ENCODE measurements at regions not wholly inside any gene's neighbourhood (a gene's known extent, or its start where the extent isn't known, plus 50 kb on each side); places are given as distances from the start of the nearest gene placed in this dataset.
A peak's percentile ranks its signal among the peaks of the same experiment; 100 is the strongest.

DNA sequence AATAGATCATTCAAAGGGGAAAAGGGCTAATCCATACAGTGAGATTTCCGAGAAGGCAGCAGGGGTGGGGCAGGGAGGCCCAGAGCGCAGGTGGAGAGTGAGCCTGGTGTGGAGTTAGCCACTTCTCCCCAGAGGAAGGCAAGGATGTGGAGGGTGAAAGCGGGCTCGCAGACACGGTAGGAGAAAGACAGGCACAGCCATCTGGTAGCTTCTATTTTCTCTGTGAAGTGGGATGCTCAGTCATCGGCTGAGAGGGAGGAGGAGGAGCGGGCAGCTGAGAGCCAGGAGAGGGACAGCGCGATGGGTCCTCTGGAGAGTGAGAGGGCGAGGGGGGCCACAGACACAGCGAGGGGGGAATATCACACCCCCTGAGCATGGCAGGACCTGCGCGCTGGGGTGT is 153.3 kb upstream of the NDUFV2 start:
- in situ Hi-C loops (cut with HindIII; ENCODE audit: low sequenced_read_pairs): no loop called here
- no peak overlapping the region for H3K4me3 ChIP-seq (ENCODE audit: low read depth, low read length)
- DNase-seq (ENCODE audit: low read depth, low spot score): no peak
- TF ChIP-seq, protein P1, sequence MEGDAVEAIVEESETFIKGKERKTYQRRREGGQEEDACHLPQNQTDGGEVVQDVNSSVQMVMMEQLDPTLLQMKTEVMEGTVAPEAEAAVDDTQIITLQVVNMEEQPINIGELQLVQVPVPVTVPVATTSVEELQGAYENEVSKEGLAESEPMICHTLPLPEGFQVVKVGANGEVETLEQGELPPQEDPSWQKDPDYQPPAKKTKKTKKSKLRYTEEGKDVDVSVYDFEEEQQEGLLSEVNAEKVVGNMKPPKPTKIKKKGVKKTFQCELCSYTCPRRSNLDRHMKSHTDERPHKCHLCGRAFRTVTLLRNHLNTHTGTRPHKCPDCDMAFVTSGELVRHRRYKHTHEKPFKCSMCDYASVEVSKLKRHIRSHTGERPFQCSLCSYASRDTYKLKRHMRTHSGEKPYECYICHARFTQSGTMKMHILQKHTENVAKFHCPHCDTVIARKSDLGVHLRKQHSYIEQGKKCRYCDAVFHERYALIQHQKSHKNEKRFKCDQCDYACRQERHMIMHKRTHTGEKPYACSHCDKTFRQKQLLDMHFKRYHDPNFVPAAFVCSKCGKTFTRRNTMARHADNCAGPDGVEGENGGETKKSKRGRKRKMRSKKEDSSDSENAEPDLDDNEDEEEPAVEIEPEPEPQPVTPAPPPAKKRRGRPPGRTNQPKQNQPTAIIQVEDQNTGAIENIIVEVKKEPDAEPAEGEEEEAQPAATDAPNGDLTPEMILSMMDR (IDR thresholded peaks at IDR 0.05; ENCODE audit: low read depth, low read length): no peak

DNA sequence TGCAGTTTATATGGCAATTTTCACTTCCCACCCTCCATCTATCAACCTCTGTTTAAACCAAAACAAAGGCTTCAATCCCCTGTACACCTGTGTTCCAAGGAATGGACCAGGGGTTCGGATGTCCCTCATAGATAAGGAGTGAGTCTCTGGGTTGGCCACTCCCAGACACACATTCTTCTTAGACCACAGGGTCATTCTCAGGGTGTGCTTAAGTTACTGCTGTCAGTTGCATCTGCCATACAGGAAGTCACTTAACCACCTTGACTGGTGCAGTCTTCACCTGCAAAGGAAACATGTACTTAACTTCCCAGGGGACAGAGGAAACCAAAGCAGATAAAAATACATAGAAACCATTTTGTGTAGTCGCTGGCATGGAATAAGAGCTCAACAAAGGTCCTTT is 151.0 kb upstream of the NDUFV2 start:
- DNase-seq (ENCODE audit: low read depth, low spot score): no peak
- TF ChIP-seq, protein P1 (IDR thresholded peaks at IDR 0.05; ENCODE audit: low read depth, low read length): no peak
- no peak overlapping the region for H3K4me3 ChIP-seq (ENCODE audit: low read depth, low read length)
- in situ Hi-C loops (cut with HindIII; ENCODE audit: low sequenced_read_pairs): no loop called here

DNA sequence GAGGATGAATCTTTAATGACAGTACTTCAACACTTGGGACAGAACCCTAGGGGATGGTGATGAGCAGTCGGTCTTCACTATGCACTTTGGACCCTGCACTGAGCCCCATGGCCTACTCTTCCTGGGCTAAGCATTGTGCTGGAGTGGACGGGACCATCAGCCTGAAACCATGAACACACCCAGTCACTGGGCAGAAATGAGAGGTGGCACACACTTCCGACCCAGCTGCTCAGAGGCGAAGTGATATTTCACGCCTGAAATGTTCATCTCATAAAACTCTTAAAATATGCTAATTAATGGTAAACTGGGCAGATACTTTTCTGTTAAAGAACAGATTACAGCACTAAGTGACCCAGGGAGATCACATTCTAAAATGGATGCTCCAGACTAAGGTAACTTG is 150.3 kb upstream of the NDUFV2 start:
- no peak overlapping the region for H3K4me3 ChIP-seq (ENCODE audit: low read depth, low read length)
- in situ Hi-C loops (cut with HindIII; ENCODE audit: low sequenced_read_pairs): no loop called here
- TF ChIP-seq, protein P1 (IDR thresholded peaks at IDR 0.05; ENCODE audit: low read depth, low read length): no peak
- DNase-seq (ENCODE audit: low read depth, low spot score): no peak

DNA sequence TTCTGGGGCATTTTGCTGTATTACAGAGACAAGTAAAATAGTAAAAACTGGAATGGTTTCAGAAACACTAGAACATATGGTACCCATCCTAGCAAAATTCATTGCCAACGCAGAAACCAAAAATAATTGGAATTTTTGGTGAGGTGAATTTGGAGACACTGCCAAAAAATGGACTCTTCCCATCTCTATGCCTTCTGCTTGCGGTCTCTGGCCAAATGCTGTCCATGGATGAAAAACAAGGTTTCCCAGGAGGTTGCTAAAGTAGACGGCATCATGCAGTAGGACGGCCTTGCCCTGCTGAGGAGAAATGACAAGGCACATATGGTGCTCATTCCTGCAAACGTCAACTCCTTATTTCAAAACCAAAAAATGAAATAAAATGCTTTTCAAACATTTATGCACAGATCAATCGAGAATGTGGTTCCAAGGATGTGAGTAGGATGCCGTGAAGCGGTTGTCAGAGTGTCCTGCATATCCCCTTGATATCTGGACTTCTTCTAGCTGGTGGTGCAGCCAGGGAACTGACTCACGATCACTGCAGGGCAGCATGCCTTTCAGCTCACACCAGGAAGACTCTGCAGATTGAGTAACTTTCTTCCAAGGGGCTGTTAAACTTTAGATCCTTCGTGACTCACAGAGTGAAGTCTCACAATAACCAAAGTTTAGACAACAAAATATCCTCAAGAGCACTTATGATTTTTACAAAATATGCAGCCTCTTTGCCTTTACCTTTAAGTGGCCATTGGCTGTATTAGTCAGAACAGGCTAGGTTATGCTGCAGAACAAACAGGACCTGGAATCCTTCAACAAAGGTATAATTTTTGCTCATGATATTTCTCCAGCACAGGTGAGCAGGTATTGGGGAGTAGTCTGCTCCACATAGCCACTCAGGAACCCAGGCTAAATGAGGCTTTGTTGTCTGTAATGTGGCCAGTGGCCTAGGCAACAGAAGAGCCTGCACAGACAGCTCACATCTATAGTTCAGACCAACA is 149.4 kb upstream of the NDUFV2 start:
- TF ChIP-seq, protein P1 (IDR thresholded peaks at IDR 0.05; ENCODE audit: low read depth, low read length): no peak
- H3K4me3 ChIP-seq (ENCODE audit: low read depth, low read length): no peak overlapping the region
- in situ Hi-C loops (cut with HindIII; ENCODE audit: low sequenced_read_pairs): no loop called here
- peak; percentile 65 for DNase-seq (ENCODE audit: low read depth, low spot score)

DNA sequence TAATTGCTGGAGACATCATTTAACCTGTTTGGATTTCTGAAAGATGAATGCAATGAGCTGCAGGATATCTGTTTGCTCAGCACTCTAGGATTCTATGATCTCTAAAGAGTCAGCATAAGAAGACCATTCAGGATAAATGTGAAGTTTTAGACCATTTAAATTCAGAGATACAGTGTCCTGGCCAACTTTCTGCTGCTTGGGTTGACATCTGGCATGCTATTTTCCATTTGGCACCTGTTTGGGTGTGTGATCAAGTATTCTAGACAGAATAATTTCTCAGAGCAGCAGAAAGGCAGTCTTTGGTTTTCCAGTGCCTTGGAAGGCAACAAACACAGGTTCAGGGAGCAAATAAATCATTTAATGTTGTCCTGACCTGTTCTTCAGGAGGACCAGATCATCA is 144.8 kb upstream of the NDUFV2 start:
- TF ChIP-seq, protein P1 (IDR thresholded peaks at IDR 0.05; ENCODE audit: low read depth, low read length): no peak
- DNase-seq (ENCODE audit: low read depth, low spot score): no peak
- no peak overlapping the region for H3K4me3 ChIP-seq (ENCODE audit: low read depth, low read length)
- in situ Hi-C loops (cut with HindIII; ENCODE audit: low sequenced_read_pairs): no loop called here

DNA sequence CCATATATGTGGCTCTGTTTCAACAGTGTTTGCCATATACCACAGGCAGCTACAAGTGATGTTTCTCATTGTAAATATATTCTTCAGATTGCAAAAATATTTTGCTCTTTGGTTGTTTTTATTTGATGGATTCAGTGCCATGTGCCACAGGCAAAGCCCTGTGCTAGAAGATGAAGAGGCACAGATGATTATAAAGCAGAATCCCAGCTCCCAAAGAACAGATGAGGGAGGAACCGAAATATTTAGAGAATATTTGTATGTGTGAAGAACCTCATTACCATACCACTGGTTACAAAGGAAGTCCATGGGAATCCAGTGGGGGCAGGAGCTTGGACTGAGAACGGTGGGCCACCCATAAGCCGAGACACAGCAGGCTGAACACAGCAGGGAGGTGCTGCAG is 143.8 kb upstream of the NDUFV2 start:
- DNase-seq (ENCODE audit: low read depth, low spot score): no peak
- no peak overlapping the region for H3K4me3 ChIP-seq (ENCODE audit: low read depth, low read length)
- TF ChIP-seq, protein P1 (IDR thresholded peaks at IDR 0.05; ENCODE audit: low read depth, low read length): no peak
- in situ Hi-C loops (cut with HindIII; ENCODE audit: low sequenced_read_pairs): no loop called here
